CD4-positive, alpha-beta T cell treated with Interleukin-4 for 4 hours (primary cell): ENCODE measurements at regions not wholly inside any gene's neighbourhood (a gene's known extent, or its start where the extent isn't known, plus 50 kb on each side); places are given as distances from the start of the nearest gene placed in this dataset.
"Not testable (repeated sequence)": the region's sequence is repeated elsewhere in the genome, so short reads cannot be mapped to it uniquely, and the experiment has no call there.

ENCODE experiments used
- DNase-seq: peaks from one replicate; pipeline ENCODE4 v3.0.0-alpha.2; 2020

DNA sequence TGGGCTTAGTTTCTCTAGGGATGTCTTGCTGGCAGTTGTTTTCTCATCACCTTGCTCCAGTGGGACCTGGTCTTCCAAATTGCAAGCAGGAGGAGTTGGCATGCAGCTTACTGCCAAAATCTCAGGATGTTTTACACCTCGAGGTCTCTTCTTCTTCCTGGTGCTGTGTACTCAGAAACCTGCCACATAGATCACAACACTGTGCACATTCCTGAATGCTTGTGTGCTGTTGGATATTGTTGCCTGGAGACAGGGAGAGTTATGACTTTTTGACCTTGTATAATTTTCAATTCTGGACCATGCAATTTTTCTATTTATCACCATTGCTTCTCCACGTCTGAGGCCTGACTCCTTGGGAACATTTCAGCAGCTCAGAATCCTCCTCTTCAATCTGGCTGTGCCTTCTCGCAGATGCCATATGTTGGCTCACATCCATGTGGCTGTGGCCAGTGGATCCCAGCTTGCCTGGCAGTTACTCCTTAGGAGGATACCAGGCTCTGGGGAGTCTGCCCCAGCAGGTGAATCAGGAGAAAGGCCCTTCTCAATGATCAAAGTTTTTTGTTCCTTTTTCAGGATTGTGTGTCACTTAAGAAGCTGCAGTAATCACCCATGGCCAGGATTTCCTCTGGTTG lies 489.3 kb downstream of the TSN start:
- no peak for DNase-seq

DNA sequence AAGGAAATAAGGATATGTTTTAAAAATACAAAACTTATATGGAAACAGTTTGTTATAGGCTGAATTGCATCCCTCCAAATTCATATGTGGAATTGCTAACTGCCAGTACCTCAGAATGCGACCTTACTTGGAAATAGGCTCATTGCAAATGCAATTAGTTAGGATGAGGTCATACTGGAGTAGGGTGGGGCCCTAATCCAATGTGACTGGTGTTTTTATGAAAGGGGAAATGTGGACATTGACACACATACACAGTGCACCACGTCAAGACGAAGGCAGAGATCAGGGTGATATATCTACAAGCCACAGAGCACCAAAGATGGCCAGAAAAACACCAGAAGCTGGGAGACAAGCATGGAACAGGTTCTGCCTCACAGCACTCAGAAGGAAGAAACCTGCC lies 494.2 kb downstream of the TSN start:
- DNase-seq, result no peak

DNA sequence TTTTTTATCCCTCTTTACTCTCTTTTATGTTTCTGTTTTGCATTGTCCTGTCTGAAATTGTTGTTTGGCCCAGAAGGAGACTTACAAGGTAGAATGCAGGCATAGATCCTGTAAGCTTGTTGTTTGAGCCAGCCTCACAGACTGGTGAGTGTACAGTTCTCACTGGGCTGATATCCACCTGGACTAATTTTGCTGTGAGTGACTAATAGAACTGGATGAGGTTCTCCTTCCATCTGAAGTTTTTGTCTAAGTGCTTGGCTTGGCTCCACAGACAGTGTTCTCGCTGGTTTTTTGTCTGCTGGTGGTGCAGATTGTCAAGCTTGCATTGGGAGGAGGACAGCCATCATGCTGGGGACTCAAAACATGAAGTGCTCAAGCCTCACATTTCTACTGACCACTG lies 495.7 kb downstream of the TSN start:
- no peak for DNase-seq

DNA sequence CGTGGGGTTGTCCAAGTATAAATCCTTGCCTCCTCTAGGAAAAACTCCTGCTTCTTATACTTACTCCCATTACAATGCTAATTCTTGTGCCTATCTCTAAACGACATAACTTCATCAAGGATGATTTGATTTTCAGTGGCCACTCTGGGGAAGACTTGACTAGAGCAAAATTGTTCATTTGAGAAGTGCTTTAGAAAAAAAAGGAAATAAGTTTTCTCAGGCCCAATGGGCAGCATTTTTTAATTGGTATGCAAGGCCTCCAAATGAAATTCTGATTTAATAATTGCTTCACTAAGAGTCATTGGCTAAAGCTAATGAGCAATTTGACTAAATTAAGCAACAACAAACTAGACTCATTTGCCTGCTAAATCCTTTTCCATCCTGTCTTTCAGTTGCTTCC lies 496.1 kb downstream of the TSN start:
- no peak for DNase-seq

DNA sequence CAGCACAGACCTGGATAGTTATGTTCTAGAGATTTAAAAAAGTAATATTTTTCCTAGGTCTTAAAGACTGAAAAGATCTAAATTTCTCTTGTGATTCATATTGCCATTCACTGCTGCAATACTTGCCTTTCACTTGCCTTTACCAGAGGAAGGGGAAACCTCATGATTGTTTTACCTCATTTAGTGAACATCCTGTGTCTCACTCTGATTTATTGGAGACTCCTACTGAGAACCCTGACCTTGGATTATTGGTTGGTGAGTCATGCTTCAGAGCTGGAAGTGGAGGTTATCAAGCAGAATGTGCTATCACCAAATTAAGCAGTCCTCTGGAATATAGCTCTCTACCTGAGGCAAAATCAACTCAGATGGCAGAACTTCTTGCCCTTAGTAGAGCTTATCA lies 500.5 kb downstream of the TSN start:
- no peak for DNase-seq

DNA sequence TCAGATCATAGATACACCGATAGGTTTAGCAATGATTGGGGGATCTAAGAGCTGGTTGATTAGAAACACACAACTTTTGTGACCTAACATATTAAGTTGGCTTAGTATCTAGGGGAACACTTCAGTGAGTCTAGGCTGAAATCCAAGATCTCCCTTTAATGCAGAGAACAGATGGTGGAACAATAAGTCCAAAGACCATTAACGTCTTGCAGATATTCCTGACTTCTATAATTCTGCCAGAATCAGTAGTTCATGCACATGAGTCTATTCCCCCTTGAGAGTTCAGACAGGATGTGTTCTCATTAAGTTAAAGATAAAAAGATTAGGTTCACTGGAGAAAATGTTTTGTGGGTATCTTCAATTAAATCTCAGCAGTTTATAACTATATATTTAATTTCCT lies 506.5 kb downstream of the TSN start:
- no peak for DNase-seq

DNA sequence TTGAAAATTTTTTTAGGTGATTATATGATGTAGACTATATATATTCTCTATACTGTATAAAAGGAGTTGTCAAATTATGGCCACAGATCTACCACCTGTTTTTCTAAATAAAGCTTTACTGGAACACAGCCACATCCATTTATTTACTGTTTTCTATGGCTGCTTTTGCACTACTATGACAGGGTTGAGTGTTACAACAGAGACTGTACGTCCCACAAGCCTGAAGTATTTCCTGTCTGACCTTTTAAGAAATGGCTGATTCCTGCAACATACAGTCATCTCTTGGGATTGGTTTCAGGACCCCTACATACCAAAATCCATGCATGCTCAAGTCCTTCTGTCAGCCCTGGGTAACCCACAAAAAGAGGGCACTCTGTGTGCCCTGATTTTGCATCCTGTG lies 508.3 kb downstream of the TSN start:
- DNase-seq, result no peak

DNA sequence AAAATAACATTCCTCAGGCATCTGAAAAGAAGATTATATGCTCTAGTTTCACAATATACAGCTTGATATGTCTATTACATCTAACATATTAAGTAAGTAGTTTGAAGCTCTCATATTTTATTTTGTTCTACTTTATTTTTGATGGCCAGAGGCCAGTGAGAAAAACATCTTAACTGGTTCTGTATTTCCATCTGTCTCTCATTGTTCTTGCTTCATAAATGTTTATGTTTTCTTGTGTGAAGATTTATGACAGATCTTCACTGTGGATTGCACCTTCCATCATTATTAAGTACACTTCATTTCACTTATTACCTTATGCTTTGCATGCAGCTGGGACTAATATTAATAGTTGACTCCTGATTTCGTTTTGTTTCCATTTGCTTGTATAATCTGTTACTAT lies 511.2 kb downstream of the TSN start:
- DNase-seq, result no peak

DNA sequence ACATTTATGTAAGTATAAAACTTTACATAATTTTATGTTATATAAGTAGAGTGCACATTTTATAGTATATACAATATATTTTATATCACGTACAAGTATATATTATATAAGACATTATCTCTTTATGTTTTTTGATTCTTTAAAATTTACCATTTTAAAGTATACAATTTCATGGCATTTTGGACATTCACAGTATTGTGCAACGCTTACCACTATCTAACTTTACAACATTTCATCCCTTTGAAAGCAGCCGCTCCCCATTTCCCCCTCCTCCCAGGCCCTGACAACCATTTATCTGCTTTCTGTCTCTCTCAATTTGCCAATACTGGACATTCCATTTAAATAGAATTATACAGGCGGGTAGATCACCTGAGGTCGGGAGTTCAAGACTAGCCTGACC lies 512.5 kb downstream of the TSN start:
- no peak for DNase-seq

DNA sequence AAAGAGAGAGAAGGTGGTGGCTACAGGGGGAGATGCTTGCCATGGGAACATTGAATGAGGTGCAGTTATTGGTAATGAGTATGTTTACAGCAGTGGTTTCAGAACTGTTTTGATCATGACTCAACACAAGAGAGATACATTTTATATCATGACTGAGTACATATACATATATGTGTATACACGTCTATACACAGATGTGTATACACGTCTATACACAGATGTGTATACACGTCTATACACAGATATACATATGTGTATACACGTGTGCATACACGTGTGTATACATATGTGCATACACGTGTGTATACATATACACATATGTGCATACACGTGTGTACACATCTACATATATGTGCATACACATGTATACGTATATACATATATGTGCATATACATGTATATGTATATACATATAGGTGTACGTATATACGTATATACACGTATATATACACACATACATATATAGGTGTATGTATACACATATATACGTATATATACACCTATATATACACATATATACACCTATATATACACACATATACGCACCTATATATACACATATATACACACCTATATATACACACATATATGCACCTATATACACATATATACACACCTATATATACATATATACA lies 518.5 kb downstream of the TSN start:
- DNase-seq, result no peak

DNA sequence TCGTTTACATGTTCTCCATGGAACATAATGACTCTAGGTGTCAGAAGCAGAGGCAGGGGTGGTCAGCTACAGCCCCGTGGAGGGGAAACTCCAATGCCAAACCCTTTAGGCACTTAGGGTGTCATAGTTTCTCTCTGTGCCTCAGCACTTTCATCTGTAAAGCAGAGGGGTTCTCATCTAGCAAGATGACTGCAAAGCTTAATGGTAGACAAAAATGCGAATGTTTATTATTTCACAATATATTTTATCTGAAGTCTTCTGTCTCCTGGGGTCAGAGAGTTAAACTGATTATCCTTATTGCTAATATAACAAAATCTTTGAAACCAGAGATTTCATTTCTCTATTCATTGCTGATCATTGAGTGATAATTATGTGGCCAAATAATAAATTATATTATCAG lies 522.5 kb downstream of the TSN start:
- DNase-seq, result no peak

DNA sequence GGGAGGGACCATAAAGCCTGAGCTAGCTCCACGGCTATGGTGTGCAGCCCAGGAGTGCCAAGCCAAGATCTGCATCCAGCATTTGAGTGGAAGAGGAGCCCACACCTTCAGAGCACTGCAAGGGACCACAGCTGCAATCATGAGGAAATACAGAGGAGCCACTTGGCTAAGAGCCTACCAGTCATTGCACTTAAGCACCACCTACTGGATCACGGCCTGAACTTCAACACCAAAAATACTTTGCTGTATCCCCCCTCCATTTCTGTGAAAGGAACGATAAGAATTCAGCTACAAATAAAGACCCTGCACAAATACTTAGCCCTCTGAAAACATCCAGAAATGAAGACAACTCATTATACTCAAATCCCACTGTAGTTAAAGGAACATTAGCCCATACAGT lies 545.3 kb downstream of the TSN start:
- DNase-seq, result no peak

DNA sequence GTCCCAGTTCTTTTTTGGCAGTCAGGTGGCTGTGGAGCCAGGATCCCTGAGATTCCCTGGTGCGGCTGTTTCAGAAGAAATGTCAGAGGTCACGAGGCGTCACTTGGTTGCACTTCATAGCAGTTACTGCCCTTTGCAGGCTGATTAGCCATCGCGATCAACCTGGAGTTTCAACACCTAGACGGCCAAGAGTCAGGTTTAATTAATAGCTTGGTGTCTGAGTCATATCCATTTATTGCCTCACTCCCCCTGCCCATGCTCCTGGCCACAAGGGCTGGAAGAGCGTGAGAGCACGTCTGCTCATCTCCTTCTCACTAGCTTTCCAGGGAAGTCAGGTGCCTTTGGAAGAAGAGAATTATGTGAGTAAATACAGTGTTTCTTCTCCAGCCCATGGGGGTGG lies 552.3 kb downstream of the TSN start:
- DNase-seq, result no peak

DNA sequence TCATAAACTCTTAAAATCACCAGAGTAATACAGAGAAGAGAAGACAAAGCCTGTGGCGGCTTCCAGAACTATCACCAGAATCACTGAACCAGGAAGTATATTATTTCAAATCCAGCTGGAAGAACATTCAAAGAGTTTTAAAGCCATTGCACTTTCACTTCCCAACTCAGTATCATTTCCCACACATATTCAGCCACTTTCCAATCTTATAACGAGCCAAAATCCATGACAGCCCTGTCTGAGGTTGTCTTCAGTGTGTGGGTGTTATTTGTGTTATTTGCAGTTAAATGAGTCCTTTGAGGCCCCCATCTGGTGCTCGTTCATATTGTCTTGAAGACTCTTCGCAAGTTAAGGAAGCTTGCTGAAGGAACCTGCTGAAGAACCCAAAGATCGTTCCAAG lies 559.9 kb downstream of the TSN start:
- no peak for DNase-seq

DNA sequence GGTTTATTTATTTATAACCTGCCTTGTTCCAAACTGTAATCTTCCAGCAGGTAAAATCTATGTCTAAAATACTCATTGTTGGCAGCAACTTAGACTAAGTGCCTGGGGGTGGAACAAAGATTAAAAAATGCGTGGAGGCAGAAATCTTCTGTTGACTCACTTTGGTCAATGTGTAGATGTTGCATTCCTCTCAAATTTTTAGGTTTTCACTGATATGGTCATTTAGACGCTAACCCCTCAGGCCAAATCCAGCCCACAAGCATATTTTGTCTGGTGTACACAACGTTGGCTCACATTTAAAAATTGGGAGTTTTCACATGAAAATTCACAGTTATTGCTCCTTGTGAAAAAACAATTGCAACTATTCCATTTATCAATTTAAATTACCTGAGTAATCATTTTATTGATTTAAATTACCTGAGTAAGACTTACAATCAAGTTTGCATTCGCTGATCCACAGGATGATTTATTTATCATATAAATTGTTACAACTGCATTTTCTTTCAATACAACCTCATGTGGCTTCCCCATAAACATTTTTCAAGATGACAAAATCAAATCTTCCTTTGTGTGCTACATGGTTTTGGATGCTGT lies 564.2 kb downstream of the TSN start:
- no peak for DNase-seq

DNA sequence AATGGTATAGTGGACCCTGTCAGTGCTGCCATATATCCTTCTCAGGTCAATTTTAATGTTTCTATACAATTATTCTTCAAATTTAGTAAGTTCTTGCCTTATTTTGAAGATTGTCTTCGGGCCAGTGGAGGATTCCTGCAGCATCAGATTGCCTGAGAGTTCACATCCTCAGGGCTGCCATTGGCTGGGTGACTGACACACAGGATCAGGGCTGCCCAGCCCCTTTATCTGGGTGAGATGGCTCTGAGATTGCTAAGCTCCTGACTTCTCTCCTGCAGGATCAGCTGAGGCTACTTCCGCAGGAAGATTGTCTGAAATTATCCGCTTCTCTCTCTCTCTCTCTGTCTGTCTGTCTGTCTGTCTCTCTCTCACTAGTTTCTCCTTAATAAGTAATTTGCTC lies 567.4 kb downstream of the TSN start:
- DNase-seq, result no peak

DNA sequence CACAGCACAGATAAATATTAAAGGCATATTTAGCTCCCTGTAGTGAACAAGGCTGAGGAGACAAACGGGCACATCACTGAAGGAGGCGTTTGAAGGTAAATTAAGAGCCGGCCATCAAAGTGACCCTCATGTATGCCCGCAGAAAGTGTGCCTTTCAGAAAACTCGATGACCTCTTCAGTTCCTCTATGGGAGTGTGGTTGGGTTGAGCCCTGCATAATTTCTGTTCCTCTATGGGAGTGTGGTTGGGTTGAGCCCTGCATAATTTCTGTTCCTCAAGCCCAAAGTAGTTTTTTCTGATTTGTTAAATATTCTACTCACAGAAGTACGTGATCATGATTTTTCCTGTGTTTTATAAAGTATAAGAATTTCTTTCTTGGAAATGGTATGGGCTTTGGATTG lies 568.5 kb downstream of the TSN start:
- DNase-seq, result no peak

DNA sequence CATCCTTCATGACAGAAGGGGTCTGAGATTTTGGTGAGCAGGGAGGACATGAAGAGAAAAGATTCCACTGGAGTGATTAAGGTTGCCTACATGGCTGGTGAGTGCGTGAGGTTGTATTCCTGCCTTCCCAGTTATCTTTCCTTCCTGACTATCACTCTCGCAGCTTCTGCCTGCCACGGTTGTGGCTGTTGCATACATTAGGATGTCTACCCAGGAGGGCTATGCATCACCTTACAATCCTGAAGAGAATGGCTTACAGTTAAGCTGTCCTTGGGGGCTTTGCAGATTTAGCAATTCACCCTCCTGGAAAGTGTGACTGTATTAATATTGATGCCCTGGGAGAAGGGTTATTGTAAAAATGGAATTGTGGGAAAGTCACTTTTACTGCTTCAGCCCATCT lies 571.0 kb downstream of the TSN start:
- no peak for DNase-seq

DNA sequence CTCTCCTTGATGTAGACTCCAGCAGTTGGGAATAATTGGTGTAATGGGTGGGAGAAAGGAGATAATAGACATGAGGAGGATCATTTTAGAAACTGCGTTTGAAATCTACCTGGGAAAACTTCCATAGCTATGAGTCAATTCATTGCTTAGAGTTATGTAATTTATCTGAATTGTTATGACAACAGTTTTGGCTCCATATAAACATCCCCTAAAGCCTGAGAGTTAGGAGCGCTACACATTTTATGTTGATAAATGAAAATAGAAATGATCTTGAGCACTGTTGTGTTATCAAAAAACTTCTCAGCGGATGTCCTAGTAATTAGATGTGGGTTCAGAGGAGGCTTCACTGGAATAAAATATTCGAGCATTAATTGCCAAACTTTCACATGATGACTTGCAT lies 573.4 kb downstream of the TSN start:
- no peak for DNase-seq

DNA sequence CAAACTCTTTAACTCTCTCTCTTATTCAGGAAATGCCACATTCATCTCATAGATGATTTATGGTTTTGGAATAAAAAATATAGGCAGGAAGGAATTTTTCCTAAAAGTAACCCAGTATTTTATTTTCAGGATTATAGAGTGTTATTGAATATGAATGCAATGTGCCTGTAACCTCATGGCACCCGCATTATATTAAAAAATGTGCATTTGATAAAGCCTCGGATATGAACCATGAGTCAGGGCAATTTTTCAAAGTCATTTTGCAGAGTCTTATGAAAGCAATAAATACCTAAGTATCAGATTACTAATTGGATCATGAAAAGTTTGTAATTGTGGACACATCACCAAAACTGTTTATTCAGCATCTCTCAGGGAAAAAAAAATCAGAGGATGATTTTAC lies 573.8 kb downstream of the TSN start:
- DNase-seq, result no peak

DNA sequence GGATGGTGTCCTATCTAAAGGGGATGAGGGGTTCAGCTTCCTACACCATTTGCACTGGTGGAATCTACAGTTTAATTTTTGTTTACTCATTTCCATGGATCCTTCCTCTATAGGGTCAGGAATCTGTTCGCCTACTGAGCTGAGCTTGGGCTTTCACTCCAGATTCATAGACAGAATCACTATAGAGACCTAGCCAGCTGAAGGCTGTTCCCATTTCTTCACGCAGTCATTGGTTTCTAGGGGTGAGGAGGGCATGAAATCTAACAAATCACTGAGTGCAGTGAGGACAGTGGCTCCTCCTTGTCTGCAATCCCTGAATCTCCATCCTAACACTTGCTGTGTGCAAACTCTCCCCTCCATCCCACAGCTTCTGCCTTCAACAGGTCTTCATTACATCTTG lies 578.5 kb downstream of the TSN start:
- DNase-seq, result no peak

DNA sequence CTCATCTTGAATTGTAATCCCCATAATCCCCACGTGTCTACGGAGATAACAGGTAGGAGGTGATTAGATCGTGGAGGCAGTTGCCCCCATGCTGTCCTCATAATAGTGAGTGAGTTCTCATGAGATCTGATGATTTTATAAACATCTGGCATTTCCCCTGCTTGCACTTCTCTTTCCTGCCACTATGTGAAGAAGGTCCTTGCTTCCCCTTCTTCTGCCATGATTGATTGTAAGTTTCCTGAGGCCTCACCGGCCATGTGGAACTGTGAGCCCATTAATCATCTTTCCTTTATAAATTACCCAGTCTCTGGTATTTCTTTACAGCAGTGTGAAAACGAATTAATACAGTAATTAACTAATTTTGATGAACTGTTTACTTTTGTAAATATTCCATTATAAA lies 582.5 kb downstream of the TSN start:
- no peak for DNase-seq

DNA sequence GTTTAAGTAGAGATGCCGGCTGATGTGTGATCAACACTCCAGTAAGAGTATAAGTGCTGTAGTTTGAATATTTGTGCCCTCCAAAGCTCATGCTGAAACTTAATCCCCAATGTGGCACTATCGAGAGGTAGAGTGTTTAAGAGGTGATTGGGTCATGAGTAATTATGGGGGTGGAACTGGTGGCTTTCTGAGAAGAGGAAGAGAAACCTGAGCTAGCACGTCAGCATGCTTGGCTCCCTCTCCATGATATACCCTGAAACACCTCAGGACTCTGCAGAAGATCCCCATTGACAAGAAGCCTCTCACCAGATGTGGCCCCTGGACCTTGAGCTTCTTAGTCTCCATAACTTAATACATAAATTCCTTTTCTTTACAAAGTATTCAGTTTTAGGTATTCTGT lies 584.8 kb downstream of the TSN start:
- no peak for DNase-seq

DNA sequence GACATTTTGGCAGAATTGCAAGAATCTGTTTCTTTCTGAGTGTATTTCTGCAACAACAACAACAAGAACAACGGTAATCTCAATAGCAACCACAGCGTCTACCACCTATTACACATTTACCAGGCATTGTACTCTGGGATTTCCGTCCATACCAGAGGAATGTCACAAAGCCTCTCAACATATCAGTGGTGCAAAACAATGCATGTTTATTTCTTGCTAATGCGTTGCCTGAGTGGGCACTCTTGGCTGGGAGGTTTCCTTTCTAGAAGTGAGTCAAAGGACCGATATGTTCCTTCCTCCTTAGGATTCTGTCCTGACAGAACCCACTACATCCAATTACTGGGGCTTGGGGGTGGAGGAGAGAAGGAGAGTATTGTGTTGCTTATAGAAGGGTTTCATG lies 585.6 kb downstream of the TSN start:
- DNase-seq, result no peak

DNA sequence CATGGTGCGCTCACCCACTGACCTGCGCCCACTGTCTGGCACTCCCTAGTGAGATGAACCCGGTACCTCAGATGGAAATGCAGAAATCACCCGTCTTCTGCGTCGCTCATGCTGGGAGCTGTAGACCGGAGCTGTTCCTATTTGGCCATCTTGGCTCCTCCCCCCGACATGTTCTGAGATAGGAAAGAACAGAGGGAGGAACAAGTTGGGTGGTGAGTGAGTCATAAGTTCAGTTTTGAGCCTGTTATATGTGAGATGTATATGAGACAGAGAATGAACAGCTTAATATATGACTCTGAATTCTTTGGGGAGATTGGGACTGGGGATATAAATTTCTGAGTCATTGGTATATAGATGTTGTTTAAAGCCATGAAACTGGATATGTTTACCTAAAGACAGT lies 596.7 kb downstream of the TSN start:
- DNase-seq, result not testable (repeated sequence)
